RKO (cell line): ENCODE measurements at regions not wholly inside any gene's neighbourhood (a gene's known extent, or its start where the extent isn't known, plus 50 kb on each side); places are given as distances from the start of the nearest gene placed in this dataset.
"Not testable (repeated sequence)": the region's sequence is repeated elsewhere in the genome, so short reads cannot be mapped to it uniquely, and the experiment has no call there.

Source experiments
- DNase-seq: peaks from one replicate; pipeline ENCODE4 v3.0.0-alpha.2; 2016; ENCODE audit warnings: low spot score

GRCh38 chr19:30871979-30872378 lies 477.3 kb downstream of the TSHZ3 start:
- DNase-seq = no peak

- no peak for DNase-seq
Observed at GRCh38 chr19:30870876-30871275, 478.4 kb downstream of the TSHZ3 start.

- DNase-seq = no peak
Observed at GRCh38 chr19:30865511-30865910, 483.7 kb downstream of the TSHZ3 start.

- no peak for DNase-seq
Observed at GRCh38 chr19:30864391-30865215, 484.6 kb downstream of the TSHZ3 start.

- DNase-seq = no peak
Observed at GRCh38 chr19:30862876-30863275, 486.4 kb downstream of the TSHZ3 start.

- no peak for DNase-seq
Observed at GRCh38 chr19:30861919-30862318, 487.3 kb downstream of the TSHZ3 start.

- no peak for DNase-seq
Observed at GRCh38 chr19:30857966-30858490, 485.8 kb downstream of the ZNF536 start.

- DNase-seq = no peak
Observed at GRCh38 chr19:30857388-30857787, 485.2 kb downstream of the ZNF536 start.

- no peak for DNase-seq
Observed at GRCh38 chr19:30856786-30857185, 484.6 kb downstream of the ZNF536 start.

- no peak for DNase-seq
Observed at GRCh38 chr19:30856376-30856775, 484.2 kb downstream of the ZNF536 start.

GRCh38 chr19:30855442-30855841 lies 483.3 kb downstream of the ZNF536 start:
- no peak for DNase-seq

GRCh38 chr19:30854661-30855060 lies 482.5 kb downstream of the ZNF536 start:
- no peak for DNase-seq

- no peak for DNase-seq
Observed at GRCh38 chr19:30854207-30854606, 482.0 kb downstream of the ZNF536 start.

- DNase-seq = no peak
Observed at GRCh38 chr19:30853036-30853435, 480.9 kb downstream of the ZNF536 start.

GRCh38 chr19:30852168-30852567 lies 480.0 kb downstream of the ZNF536 start:
- DNase-seq = no peak

GRCh38 chr19:30851646-30852045 lies 479.5 kb downstream of the ZNF536 start:
- no peak for DNase-seq

GRCh38 chr19:30848636-30849425 lies 476.6 kb downstream of the ZNF536 start:
- DNase-seq = no peak

- DNase-seq = no peak
Observed at GRCh38 chr19:30846102-30846501, 473.9 kb downstream of the ZNF536 start.

GRCh38 chr19:30842926-30843325 lies 470.7 kb downstream of the ZNF536 start:
- DNase-seq = no peak

- DNase-seq = no peak
Observed at GRCh38 chr19:30841934-30842333, 469.8 kb downstream of the ZNF536 start.

GRCh38 chr19:30830875-30831274 lies 458.7 kb downstream of the ZNF536 start:
- no peak for DNase-seq

- DNase-seq = not testable (repeated sequence)
Observed at GRCh38 chr19:30825505-30825904, 453.3 kb downstream of the ZNF536 start.

GRCh38 chr19:30824809-30825208 lies 452.6 kb downstream of the ZNF536 start:
- DNase-seq = no peak
